ENCODE measurements at regions not wholly inside any gene's neighbourhood (a gene's known extent, or its start where the extent isn't known, plus 50 kb on each side); places are given as distances from the start of the nearest gene placed in this dataset.

DNA sequence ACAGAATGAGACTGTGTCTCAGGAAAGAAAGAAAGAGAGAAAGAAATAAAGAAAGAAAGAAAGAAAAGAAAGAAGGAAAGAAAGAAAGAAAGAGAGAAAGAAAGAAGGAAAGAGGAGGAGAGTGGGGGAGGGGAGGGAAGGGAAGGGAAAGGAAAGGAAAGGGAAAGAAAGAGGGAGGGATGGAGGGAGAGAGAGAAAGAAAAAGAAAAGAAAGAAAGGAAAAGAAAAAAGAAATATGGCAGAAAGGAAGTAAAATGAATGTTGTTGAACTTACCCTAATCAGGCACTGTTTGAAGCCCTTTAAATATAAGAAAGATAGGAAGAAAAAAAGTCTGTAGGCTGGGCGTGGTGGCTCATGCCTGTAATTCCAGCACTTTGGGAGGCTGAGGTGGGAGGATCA lies 276.1 kb downstream of the INSC start:
- Histone ChIP-seq H2AFZ (ENCODE audit: insufficient read depth, low read depth, low read length, poor library complexity, severe bottlenecking) (no peak overlapping the region), H3K4me3 (replicated peaks in 1 of 3; ENCODE audit: low read depth in 2 of 3, low read length in 3 of 3) (no peak overlapping the region), H3K9me3 (replicated peaks in 1 of 2; ENCODE audit: control insufficient read depth in 1 of 2, insufficient read depth in 1 of 2, low read length in 2 of 2) (peaks cover 16 to 23% of the 10 kb centered on the region in 2 donors), H3K27me3 (ENCODE audit: control insufficient read depth in 2 of 2, insufficient read depth in 2 of 2, low read length in 2 of 2) (no peaks in the 10 kb centered on the region), H3K36me3 (replicated peaks in 1 of 2; ENCODE audit: control insufficient read depth in 1 of 2, insufficient read depth in 2 of 2, low read length in 2 of 2) (no peaks in the 10 kb centered on the region), H3K27ac (ENCODE audit: low read depth in 1 of 2, low read length in 2 of 2) (no peak overlapping the region), H3K4me1 (ENCODE audit: control insufficient read depth in 1 of 2, insufficient read depth in 2 of 2, low read length in 2 of 2) (no peaks in the 10 kb centered on the region), H3K79me2 (ENCODE audit: insufficient read depth, low read length) (no peaks in the 10 kb centered on the region), H3K4me2 (replicated peaks; ENCODE audit: extremely low read depth, low read length, poor library complexity, severe bottlenecking) (no peak overlapping the region), H3K9ac (ENCODE audit: insufficient read depth, low read length, poor library complexity, severe bottlenecking) (no peak overlapping the region), H4K20me1 (ENCODE audit: insufficient read depth, low read length) (no peaks in the 10 kb centered on the region)
- Mint-ChIP-seq H3K27ac (no peak overlapping the region), H3K4me1 (no peaks in the 10 kb centered on the region), H3K36me3 (no peaks in the 10 kb centered on the region), H3K9me3 (peaks cover 8 to 17% (median 12%) of the 10 kb centered on the region in 7 donors), H3K4me3 (no peak overlapping the region), H3K27me3 (ENCODE audit: low read depth in 3 of 3) (peaks cover 0 to 2% (median 0%) of the 10 kb centered on the region in 3 donors)
- TF ChIP-seq, protein P1, sequence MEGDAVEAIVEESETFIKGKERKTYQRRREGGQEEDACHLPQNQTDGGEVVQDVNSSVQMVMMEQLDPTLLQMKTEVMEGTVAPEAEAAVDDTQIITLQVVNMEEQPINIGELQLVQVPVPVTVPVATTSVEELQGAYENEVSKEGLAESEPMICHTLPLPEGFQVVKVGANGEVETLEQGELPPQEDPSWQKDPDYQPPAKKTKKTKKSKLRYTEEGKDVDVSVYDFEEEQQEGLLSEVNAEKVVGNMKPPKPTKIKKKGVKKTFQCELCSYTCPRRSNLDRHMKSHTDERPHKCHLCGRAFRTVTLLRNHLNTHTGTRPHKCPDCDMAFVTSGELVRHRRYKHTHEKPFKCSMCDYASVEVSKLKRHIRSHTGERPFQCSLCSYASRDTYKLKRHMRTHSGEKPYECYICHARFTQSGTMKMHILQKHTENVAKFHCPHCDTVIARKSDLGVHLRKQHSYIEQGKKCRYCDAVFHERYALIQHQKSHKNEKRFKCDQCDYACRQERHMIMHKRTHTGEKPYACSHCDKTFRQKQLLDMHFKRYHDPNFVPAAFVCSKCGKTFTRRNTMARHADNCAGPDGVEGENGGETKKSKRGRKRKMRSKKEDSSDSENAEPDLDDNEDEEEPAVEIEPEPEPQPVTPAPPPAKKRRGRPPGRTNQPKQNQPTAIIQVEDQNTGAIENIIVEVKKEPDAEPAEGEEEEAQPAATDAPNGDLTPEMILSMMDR (IDR thresholded peaks at IDR 0.05): no peak
- no CpG with 5 or more reads among the region's 1 CpG for WGBS (ENCODE audit: insufficient coverage)
- no peak for DNase-seq
- intact Hi-C loops (cut with micrococcal nuclease): no loop called here

DNA sequence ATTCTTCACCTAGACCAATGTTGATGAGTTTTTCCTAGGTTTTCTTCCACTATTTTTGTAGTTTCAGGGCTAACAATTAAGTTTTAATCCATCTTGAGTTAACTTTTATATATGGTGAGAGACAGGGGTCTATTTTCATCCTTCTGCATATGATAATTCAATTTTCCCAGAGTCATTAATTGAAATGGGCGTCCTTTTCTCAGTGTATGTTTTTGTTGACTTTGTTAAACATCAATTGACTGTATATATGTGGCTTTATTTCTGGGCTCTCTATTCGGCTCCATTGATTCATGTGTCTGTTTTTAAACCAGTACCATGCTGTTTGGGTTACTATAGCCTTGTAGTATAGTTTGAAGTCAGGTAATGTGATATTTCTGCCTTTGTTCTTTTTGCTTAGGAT lies 282.1 kb downstream of the INSC start:
- Mint-ChIP-seq H3K4me1 (no peaks in the 10 kb centered on the region), H3K36me3 (no peaks in the 10 kb centered on the region), H3K27ac (no peak overlapping the region), H3K9me3 (peaks cover 3 to 19% (median 12%) of the 10 kb centered on the region in 7 donors), H3K4me3 (no peak overlapping the region), H3K27me3 (ENCODE audit: low read depth in 3 of 3) (peaks cover 0 to 3% (median 1%) of the 10 kb centered on the region in 3 donors)
- Histone ChIP-seq H3K36me3 (replicated peaks in 1 of 2; ENCODE audit: control insufficient read depth in 1 of 2, insufficient read depth in 2 of 2, low read length in 2 of 2) (no peaks in the 10 kb centered on the region), H3K27ac (ENCODE audit: low read depth in 1 of 2, low read length in 2 of 2) (no peak overlapping the region), H3K9ac (ENCODE audit: insufficient read depth, low read length, poor library complexity, severe bottlenecking) (no peak overlapping the region), H2AFZ (ENCODE audit: insufficient read depth, low read depth, low read length, poor library complexity, severe bottlenecking) (no peak overlapping the region), H3K4me1 (ENCODE audit: control insufficient read depth in 1 of 2, insufficient read depth in 2 of 2, low read length in 2 of 2) (no peaks in the 10 kb centered on the region), H3K27me3 (ENCODE audit: control insufficient read depth in 2 of 2, insufficient read depth in 2 of 2, low read length in 2 of 2) (no peaks in the 10 kb centered on the region), H3K4me2 (replicated peaks; ENCODE audit: extremely low read depth, low read length, poor library complexity, severe bottlenecking) (no peak overlapping the region), H3K4me3 (replicated peaks in 1 of 3; ENCODE audit: low read depth in 2 of 3, low read length in 3 of 3) (no peak overlapping the region), H3K9me3 (replicated peaks in 1 of 2; ENCODE audit: control insufficient read depth in 1 of 2, insufficient read depth in 1 of 2, low read length in 2 of 2) (peaks cover 8 to 9% of the 10 kb centered on the region in 2 donors), H3K79me2 (ENCODE audit: insufficient read depth, low read length) (no peaks in the 10 kb centered on the region), H4K20me1 (ENCODE audit: insufficient read depth, low read length) (no peaks in the 10 kb centered on the region)
- no peak for DNase-seq
- no CpG with 5 or more reads among the region's 2 CpGs for WGBS (ENCODE audit: insufficient coverage)
- intact Hi-C loops (cut with micrococcal nuclease): no loop called here
- TF ChIP-seq, protein P1 (IDR thresholded peaks at IDR 0.05): no peak
